ENCODE measurements at regions not wholly inside any gene's neighbourhood (a gene's known extent, or its start where the extent isn't known, plus 50 kb on each side); places are given as distances from the start of the nearest gene placed in this dataset.
"Not testable (repeated sequence)": the region's sequence is repeated elsewhere in the genome, so short reads cannot be mapped to it uniquely, and the experiment has no call there.

DNA sequence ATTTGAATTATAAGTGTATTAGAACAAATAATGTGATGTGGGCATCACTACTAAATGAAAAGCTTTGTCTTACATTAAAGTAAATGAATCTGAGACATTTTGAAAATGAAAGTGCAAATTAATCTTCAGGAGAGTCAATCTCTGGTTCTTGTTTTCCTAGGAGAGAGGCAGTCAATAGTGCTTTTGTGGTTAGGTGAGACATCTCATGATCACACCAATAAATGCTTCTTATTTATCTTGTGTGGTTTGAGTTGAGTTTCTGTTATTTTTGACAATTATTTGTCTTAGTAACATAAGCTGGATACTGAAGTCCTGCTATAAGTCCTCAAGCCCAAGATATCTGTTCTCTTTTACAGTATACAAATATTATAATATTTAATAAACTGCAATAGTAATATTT lies 1378.0 kb upstream of the PCDH9 start:
- Histone ChIP-seq H3K27ac (no peak overlapping the region), H3K4me3 (no peak overlapping the region)

- H3K4me3 ChIP-seq = no peak overlapping the region
Measured at GRCh38 chr13:68597641-68598040, 1367.5 kb upstream of the PCDH9 start.

GRCh38 chr13:68588623-68589022 lies 1358.5 kb upstream of the PCDH9 start:
- H3K4me3 ChIP-seq = no peak overlapping the region
- H3K27ac ChIP-seq = no peak overlapping the region

More at GRCh38 chr13:68597641-68598040, 1367.5 kb upstream of the PCDH9 start:
- H3K27ac ChIP-seq = no peak overlapping the region

GRCh38 chr13:68584776-68585175 lies 1354.6 kb upstream of the PCDH9 start:
- no peak overlapping the region for H3K4me3 ChIP-seq
- H3K27ac ChIP-seq = no peak overlapping the region

DNA sequence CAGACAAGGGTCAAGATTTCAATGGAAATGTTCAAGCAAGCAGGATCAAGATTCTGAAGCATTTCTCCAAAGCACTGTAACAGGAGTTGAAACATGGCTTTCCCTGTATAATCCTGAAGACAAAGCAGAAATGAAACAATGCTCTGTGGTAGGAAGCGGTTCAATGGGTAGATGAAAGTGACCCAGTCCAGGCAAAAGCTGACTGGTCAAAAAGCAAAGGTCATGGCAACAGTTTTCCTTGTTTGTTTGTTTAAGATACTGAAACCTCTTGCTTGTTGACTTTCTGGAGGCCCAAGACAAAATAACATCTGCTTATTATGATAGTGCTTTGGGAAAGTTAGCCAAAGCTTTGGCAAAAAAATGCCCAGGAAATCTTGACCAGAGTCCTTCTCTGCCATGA lies 1343.9 kb upstream of the PCDH9 start:
- Histone ChIP-seq H3K27ac (no peak overlapping the region), H3K4me3 (no peak overlapping the region)

DNA sequence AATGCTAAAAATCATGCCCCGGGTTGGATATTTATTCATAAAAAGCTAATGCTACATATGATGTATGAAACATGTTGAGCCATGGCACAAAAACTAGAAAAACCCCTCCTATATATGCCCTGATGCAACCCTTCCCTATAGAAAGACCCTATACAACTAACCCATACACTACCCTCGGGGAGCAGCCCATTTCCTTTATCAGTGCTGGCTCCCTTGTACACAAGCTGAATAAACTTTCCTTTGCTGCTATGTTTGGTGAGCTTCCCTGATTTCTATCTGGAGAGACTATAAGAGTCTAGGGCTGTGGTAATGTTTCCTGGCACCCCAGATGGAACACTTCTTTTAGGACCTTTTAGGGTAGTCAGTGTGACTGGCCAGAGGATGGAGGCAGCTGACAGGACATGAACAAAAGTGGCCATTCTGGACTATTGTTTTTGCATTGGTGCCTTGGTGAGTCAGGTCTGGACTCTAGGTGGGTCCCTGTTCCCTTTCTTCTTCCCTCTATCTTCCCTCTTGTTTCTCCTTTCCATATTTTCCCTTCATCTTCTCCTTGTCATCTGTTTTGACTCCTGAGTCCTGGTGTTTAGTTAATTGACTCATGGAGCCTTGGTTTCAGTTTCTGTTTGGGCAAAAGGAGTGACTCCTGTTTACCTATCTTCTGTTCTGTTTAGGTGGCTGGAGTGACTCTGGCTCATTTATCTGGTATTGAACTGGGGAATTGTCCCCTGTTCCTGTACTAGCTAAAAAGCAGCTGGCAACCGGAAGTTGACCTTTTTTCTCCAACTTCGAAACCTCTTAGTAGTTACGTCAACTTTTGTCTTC lies 1321.8 kb upstream of the PCDH9 start:
- no peak overlapping the region for H3K4me3 ChIP-seq
- H3K27ac ChIP-seq = no peak overlapping the region

- Histone ChIP-seq H3K4me3 (no peak overlapping the region), H3K27ac (no peak overlapping the region)
Measured at GRCh38 chr13:68550330-68550729, 1320.2 kb upstream of the PCDH9 start.

- Histone ChIP-seq H3K4me3 (no peak overlapping the region), H3K27ac (no peak overlapping the region)
Measured at GRCh38 chr13:68540244-68540643, 1310.1 kb upstream of the PCDH9 start.

GRCh38 chr13:68535329-68535728 lies 1305.2 kb upstream of the PCDH9 start:
- Histone ChIP-seq H3K4me3 (no peak overlapping the region), H3K27ac (no peak overlapping the region)

DNA sequence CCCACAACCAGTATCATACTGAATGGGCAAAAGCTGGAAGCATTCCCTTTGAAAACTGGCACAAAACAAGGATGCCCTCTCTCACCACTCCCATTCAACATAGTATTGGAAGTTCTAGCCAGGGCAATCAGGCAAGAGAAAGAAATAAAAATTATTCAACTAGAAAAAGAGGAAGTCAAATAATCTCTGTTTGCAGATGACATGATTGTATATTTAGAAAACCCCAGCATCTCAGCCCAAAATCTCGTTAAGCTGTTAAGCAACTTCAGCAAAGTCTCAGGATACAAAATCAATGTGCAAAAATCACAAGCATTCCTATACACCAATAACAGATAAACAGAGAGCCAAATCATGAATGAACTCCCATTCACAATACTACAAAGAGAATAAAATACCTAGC lies 1297.0 kb upstream of the PCDH9 start:
- not testable (repeated sequence) for H3K27ac ChIP-seq, H3K4me3 ChIP-seq

GRCh38 chr13:68523838-68524424 lies 1293.8 kb upstream of the PCDH9 start:
- Histone ChIP-seq H3K4me3 (no peak overlapping the region), H3K27ac (no peak overlapping the region)

DNA sequence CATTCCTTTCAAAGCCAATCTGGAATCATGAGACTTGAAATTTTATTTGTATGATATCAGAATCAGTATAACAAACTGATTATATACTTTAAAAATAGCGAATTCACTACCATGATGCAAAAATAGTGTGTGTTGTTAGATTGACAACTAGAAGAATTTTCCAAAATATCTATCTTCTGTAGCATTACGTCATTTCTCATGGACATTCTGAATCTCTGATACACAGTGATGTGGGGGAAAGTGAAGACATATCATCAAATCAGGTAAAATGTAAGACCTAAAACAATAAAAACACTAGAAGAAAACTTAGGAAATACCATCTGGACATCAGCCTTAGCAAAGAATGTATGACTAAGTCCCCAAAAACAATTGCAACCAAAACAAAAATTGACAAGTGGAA lies 1292.0 kb upstream of the PCDH9 start:
- H3K4me3 ChIP-seq = no peak overlapping the region
- no peak overlapping the region for H3K27ac ChIP-seq

- Histone ChIP-seq H3K27ac (no peak overlapping the region), H3K4me3 (no peak overlapping the region)
Measured at GRCh38 chr13:68509734-68510621, 1279.8 kb upstream of the PCDH9 start.

DNA sequence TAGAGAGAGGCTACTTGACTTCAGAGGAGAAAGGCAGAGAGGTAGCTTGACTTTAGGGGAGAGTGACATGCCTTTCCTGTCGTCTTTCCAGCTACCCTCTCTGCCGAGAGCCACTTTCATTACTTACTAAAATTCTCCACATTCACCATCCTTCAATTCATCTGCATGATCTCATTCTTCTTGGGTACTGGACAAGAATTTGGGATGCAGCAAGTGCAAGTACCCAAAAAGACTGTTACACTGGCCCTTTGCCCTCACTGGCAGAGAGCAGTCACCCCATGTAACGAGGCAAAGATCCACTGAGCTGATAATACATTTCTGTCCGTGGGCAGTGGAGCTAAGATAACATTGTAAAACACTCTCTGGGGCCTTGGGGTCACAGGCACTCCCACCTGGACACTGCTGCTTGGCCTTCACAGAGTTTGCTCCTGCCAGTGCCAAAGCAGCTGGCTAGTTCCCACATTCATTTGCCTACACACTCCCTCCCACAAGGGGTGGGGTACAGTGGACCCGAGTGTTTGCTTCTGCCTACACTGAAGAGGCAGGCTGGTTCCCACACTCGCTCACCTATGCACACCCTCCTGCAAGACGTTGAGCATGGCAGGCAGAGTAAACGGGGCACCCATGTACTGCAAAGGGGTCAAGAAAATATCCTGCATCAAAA lies 1276.9 kb upstream of the PCDH9 start:
- no peak overlapping the region for H3K27ac ChIP-seq
- no peak overlapping the region for H3K4me3 ChIP-seq

DNA sequence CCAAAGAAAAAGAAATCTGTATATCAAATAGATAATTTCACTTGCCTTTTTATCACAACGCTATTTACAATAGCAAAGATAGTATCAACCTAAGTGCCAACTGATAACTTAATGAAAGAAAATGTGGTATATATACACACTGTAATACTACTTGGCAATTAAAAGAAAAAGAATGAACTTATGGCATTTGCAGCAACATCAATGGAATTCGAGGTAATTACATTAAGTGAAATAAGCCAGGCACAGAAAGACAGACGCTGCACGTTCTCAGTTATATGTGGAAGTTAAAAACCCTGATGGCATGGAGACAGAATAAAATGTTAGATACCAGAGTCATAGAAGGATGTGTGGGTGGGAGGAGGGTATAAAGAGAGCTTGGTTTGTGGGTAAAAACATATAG lies 1260.5 kb upstream of the PCDH9 start:
- Histone ChIP-seq H3K4me3 (no peak overlapping the region), H3K27ac (no peak overlapping the region)

DNA sequence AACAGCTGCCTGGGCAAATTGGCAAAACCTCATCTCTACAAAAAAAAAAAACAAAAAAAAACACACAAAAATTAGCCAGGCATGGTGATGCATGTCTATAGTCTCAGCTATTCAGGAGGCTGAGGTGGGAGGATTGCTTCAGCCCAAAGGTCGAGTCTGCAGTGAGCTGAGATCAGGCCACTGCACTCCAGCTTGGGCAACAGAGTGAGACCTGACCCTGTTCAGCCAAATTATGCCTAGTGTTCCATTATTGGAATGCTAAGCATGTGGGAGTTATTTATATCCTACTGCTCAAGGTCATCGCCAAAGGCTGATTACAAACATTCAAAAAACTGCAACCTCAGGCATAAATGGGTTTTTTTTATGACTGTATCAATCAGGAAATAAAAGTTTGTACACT lies 1251.0 kb upstream of the PCDH9 start:
- Histone ChIP-seq H3K4me3 (no peak overlapping the region), H3K27ac (no peak overlapping the region)

- Histone ChIP-seq H3K4me3 (no peak overlapping the region), H3K27ac (no peak overlapping the region)
Measured at GRCh38 chr13:68473834-68474326, 1243.7 kb upstream of the PCDH9 start.

- no peak overlapping the region for H3K27ac ChIP-seq
- H3K4me3 ChIP-seq = no peak overlapping the region
Measured at GRCh38 chr13:68467160-68467559, 1237.0 kb upstream of the PCDH9 start.

GRCh38 chr13:68440874-68441273 lies 1210.7 kb upstream of the PCDH9 start:
- Histone ChIP-seq H3K4me3 (no peak overlapping the region), H3K27ac (no peak overlapping the region)

- Histone ChIP-seq H3K4me3 (no peak overlapping the region), H3K27ac (no peak overlapping the region)
Measured at GRCh38 chr13:68439817-68440216, 1209.7 kb upstream of the PCDH9 start.

Data from skin epidermis (tissue), 12 donors.